Uterus (tissue), 3 donors: ENCODE measurements at regions not wholly inside any gene's neighbourhood (a gene's known extent, or its start where the extent isn't known, plus 50 kb on each side); places are given as distances from the start of the nearest gene placed in this dataset.

Experiments
- DNase-seq, 2 donors: peaks; one replicate each; pipeline ENCODE4 v3.0.0-alpha.2; 2019 to 2020
- H3K27ac ChIP-seq, 2 donors: fragments of 200-600 bp; sonication (generic); 1 replicate in 1 of 2; 2 replicates in 1 of 2; pipeline ENCODE4 v1.5.1; 2016 to 2018
- H3K27me3 ChIP-seq, 2 donors: fragments of 200-600 bp; sonication (generic); one replicate each; pipeline ENCODE4 v1.5.1; 2018 to 2019; ENCODE audit warnings: control low read depth in 1 of 2
- H3K36me3 ChIP-seq, 2 donors: fragments of 200-600 bp; sonication (generic); one replicate each; pipeline ENCODE4 v1.5.1; 2019; ENCODE audit warnings: control low read depth in 1 of 2
- H3K4me1 ChIP-seq, 2 donors: fragments of 200-600 bp; sonication (generic); one replicate each; pipeline ENCODE4 v1.5.1; 2018 to 2019; ENCODE audit warnings: control low read depth in 1 of 2
- H3K4me3 ChIP-seq, 2 donors: fragments of 200-600 bp; sonication (generic); 1 replicate in 1 of 2; 2 replicates in 1 of 2; pipeline ENCODE4 v1.5.1; 2018 to 2019; ENCODE audit warnings: mild to moderate bottlenecking in 1 of 2
- H3K9me3 ChIP-seq, 2 donors: fragments of 200-600 bp; sonication (generic); one replicate each; pipeline ENCODE4 v1.5.1; 2019; ENCODE audit warnings: control low read depth in 1 of 2
- CTCF ChIP-seq, 4 experiments: fragments of 200-600 bp in 2 of 4; fragments of 450-650 bp in 2 of 4; sonication (generic) in 2 of 4; IDR thresholded peaks; one replicate each; pipeline ENCODE4 v1.5.1; 2016 to 2019; ENCODE audit warnings: antibody characterized with exemption in 4 of 4, mild to moderate bottlenecking in 2 of 4, moderate library complexity in 1 of 4
- POLR2A ChIP-seq, 2 donors: fragments of 450-650 bp; IDR thresholded peaks; one replicate each; pipeline ENCODE4 v1.6.1; 2016; ENCODE audit warnings: antibody characterized with exemption in 2 of 2, mild to moderate bottlenecking in 1 of 2, moderate library complexity in 1 of 2
- intact Hi-C: fragments of 100-400 bp; cut with DNase I; formaldehyde crosslinking; loops from one replicate; pipeline ENCODE4 v1.15.1; 2023; ENCODE audit warnings: low total_unique reads
- donor health status: DM: yes; HTN: yes; CAD: no.

DNA sequence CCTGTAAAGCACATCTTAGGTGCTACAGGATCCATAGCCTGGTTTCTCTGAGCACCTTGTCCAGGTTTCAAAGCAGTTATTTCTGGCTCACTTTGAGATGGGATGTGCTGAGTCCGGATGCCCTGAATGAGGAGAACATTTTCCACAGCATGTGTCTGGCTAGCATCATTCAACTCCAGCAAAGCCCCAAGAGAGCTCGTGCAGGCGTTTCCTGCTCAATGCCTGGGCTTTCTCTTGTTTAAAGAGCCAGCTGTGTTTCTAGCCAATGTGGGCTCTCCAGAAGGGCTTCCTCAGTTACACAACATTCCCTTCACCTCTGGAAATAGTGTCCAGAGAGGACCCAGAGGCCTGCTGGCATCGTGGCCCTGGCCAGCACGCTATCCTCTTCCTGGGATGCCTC, 411.7 kb downstream of the DMAC1 start:
- H3K4me1 ChIP-seq = no peaks in the 10 kb centered on the region
- H3K27me3 ChIP-seq = no peaks in the 10 kb centered on the region
- H3K27ac ChIP-seq = no peak overlapping the region
- H3K9me3 ChIP-seq = no peaks in the 10 kb centered on the region
- no peak for DNase-seq
- no peaks in the 10 kb centered on the region for H3K36me3 ChIP-seq
- H3K4me3 ChIP-seq = no peak overlapping the region
- TF ChIP-seq POLR2A (IDR thresholded peaks at IDR 0.05) (no peak), CTCF (IDR thresholded peaks at IDR 0.05) (no peak)
- intact Hi-C loops = no loop called here

DNA sequence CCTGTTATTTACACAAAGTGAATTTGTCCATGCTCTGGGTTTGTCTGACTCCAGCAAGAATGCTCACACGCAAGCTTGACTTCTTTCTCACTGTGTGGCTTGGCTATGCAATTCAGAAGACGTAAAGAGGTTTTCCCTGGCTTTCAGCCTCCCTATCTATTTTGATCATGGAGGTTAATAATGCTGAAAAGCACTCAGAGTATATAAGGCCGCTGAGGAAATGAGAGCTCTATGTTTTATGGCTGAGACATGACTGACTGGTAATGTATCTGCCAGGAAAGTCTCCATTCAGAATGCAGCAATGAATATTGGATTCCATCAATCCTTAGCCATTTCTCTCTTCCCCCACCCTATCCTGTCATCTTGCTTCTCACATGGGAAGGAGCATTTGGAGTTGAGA, 417.3 kb downstream of the DMAC1 start:
- Histone ChIP-seq H3K27ac (no peak overlapping the region), H3K36me3 (no peaks in the 10 kb centered on the region), H3K27me3 (no peaks in the 10 kb centered on the region), H3K9me3 (no peaks in the 10 kb centered on the region), H3K4me1 (no peaks in the 10 kb centered on the region), H3K4me3 (no peak overlapping the region)
- TF ChIP-seq CTCF (IDR thresholded peaks at IDR 0.05) = no peak
- TF ChIP-seq POLR2A (IDR thresholded peaks at IDR 0.05) = no peak
- intact Hi-C loops = no loop called here
- DNase-seq = no peak

- Histone ChIP-seq H3K4me1 (no peaks in the 10 kb centered on the region), H3K27me3 (no peaks in the 10 kb centered on the region), H3K4me3 (no peak overlapping the region), H3K27ac (no peak overlapping the region), H3K36me3 (no peaks in the 10 kb centered on the region), H3K9me3 (no peaks in the 10 kb centered on the region)
- TF ChIP-seq CTCF (IDR thresholded peaks at IDR 0.05) = no peak
- TF ChIP-seq POLR2A (IDR thresholded peaks at IDR 0.05) = no peak
- DNase-seq = no peak
- intact Hi-C loops = no loop called here
Observed at GRCh38 chr9:7377489-7377888, 422.1 kb downstream of the DMAC1 start.

GRCh38 chr9:7376833-7377232, 422.7 kb downstream of the DMAC1 start:
- intact Hi-C loops = no loop called here
- Histone ChIP-seq H3K36me3 (no peaks in the 10 kb centered on the region), H3K4me1 (no peaks in the 10 kb centered on the region), H3K27ac (no peak overlapping the region), H3K27me3 (no peaks in the 10 kb centered on the region), H3K4me3 (no peak overlapping the region), H3K9me3 (no peaks in the 10 kb centered on the region)
- no peak for DNase-seq
- TF ChIP-seq POLR2A (IDR thresholded peaks at IDR 0.05) (no peak), CTCF (IDR thresholded peaks at IDR 0.05) (no peak)

- no peak overlapping the region for H3K4me3 ChIP-seq
- no peak overlapping the region for H3K27ac ChIP-seq
- H3K27me3 ChIP-seq = no peaks in the 10 kb centered on the region
- H3K36me3 ChIP-seq = no peaks in the 10 kb centered on the region
- no peak for DNase-seq
- TF ChIP-seq POLR2A (IDR thresholded peaks at IDR 0.05) = no peak
- no peak for TF ChIP-seq CTCF (IDR thresholded peaks at IDR 0.05)
- H3K9me3 ChIP-seq = no peaks in the 10 kb centered on the region
- H3K4me1 ChIP-seq = no peaks in the 10 kb centered on the region
- intact Hi-C loops = no loop called here
Observed at GRCh38 chr9:7376213-7376612, 423.4 kb downstream of the DMAC1 start.
